GM21717 (cell line): ENCODE measurements at regions not wholly inside any gene's neighbourhood (a gene's known extent, or its start where the extent isn't known, plus 50 kb on each side); places are given as distances from the start of the nearest gene placed in this dataset.
"Not testable (repeated sequence)": the region's sequence is repeated elsewhere in the genome, so short reads cannot be mapped to it uniquely, and the experiment has no call there.

ENCODE experiments used
- ATAC-seq: cut with Tn5 transposase; IDR thresholded peaks from one replicate; pipeline ENCODE4 v1.9.1; 2021; ENCODE audit warnings: mild to moderate bottlenecking, moderate library complexity; ENCODE audit not compliant: unreplicated experiment

GRCh38 chr10:128571745-128572144, 445.5 kb upstream of the MKI67 start:
- ATAC-seq = no peak

GRCh38 chr10:128572696-128573095, 446.5 kb upstream of the MKI67 start:
- no peak for ATAC-seq

DNA sequence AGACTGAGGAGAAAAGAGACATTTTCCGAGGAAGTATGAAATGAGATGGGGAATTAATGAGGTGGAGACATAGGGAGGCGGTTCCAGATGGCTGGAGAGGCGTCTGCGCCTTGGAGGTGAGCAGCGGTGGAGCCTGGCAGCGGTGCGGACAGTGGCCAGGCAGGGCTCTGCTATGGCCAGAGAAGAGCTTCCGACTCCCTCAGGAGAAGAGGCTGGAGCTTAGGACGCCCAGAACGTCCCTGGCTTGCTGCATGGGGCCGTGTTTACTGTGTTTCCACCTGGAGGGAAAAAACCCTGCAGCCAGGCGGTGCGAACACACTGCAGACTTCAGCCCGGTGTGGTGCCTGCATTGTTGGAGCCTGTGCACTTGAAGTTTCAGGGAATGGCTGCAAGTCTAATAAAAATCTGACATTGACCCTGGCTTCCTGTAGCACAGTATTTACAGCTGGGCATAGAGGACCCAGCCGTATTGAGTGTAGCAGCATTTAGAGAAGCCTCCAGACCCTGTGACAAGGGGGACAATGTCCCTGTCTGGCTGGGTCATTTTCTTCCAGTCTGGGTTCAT, 447.1 kb upstream of the MKI67 start:
- no peak for ATAC-seq

DNA sequence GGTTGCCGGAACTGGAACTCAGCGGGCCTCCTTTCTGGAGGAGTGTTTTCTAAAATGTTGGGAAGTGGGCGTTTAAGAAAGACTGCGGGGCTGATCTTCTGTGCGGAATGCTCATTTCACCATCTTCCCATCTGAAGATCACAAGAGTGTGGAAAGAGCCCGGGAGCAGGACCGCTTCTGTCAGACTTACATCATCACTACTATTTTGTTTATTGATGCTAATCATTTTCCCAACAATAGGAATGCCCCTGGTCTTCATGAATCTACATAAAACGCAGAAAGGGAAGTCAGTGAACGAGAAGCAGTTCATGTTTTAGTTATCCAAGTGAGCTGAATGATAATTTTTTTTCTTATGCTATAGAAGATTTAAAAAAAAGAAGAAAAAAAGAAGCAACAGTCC, 447.8 kb upstream of the MKI67 start:
- ATAC-seq = no peak

- ATAC-seq = no peak
Observed at GRCh38 chr10:128574581-128575210, 448.5 kb upstream of the MKI67 start.

DNA sequence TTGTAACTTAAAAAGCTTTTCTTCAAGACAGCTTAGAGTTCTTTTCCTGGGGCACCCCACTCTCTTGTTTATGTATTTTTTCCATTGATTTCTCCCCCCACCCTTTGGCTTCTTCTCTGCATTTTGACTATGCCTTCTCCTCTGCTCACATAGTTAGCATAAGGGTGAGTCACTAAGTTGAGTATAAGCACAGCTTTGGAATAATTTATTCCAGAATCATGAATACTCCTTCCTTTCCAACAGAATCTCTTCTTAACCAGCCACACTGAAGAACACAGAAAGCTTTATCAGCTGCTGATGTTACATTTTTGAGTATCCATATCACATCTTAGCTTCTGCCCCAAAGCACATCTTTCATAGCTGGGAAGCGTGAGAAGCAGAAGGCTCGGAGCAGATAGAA, 449.5 kb upstream of the MKI67 start:
- no peak for ATAC-seq

DNA sequence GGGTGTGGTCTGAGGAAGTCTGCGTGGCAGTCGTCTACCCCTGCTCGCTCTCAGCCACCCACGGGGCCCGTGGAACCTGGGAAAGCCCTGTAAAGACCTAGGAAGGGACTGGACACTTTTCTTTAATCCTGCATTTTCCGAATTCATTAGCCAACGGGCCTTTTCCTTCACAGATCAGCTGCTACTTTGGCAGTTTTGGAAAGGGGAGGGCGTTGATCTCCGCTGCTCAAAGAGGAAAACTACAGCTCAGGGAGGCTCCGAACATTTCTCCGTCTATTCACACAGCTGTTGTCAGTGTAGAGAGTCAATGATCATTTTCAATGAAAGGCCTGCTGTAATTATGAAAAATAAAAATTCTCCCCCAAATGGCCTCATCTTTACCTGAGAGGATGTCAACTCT, 450.1 kb upstream of the MKI67 start:
- ATAC-seq = no peak

GRCh38 chr10:128576943-128577670, 450.9 kb upstream of the MKI67 start:
- no peak for ATAC-seq

DNA sequence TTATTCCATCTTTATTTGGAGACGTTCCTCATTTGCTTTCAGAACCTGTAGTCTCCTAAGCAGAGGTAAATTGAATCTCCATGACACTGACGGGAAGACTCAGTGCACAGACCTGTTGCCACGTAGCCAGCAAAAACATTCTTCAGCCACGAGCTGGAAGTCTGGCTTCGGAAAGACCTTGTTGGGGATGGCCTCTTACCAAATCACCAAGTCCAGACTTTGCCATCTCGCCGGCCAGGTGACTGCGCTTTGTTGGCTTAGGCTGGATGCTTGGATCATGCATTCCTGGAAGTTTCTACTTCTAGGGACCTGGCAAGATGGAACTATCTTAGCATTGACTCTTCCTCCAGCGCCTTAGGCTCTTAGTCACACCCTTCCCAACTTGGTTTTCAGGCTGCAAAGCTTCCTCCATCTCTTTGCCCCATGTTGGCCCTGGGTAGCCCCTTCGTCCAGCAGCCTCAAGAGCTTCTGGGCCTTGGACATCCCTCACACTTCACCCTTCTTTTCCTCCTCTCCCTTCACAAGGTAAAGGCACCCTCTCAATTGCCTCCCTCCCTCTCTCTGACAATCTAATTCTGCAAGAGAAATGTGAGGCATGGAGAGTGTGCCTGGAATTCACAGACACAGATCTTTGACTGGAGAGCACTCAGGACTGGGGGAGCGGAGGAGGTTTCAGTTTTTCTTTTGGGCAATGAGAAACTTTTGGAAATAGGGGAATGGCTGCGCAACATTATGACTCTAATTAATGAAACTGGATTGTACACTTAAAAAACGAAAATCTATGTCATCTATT, 451.9 kb upstream of the MKI67 start:
- ATAC-seq = no peak

DNA sequence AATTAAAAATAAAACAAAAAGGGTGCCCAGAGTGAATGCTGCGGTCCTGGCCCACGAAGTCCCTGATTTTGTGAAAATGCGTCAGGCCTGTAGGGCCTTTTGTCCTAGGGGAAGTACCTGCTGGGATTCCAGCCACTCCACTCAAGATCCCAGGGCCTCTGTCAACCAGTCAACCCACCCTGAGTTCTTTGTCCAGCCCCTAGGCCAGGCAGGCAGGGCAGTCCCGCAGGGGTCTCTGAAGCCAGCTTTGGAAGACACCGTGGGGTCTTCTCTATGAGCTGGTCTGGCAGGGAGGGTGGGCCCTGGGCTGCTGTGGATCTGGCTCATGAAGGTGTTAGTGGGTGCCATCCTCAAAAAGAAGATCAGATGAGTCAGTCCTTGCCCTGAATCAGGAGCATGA, 452.5 kb upstream of the MKI67 start:
- no peak for ATAC-seq

DNA sequence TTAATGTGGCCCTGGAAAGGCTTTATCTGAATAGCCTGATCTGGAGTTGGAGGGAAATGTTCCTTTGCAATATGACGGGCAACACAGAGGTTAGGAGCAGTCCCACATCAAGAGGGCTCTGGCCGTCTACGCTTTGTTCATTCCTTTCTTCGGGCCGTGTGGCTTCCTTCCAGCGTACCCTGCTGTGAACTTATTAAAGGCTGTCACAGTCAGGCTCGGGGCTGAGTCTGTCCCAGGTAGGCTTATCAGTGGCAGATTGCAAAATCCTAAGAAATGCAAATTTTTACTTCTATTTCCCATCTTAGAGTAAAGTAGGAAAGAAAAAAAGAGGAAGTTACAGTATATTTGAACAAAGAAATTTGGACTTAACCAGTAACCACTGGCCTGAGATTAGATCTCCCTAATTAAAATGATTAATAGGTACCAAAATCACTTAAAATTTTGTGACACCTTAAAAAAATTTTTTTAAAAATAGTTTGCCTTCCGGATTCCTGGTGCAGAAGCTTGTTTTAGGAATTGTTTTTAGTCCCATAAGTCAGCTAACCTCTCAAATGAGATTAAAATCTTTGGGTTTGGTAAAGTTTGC, 453.1 kb upstream of the MKI67 start:
- ATAC-seq = no peak

- no peak for ATAC-seq
Observed at GRCh38 chr10:128579901-128580300, 453.7 kb upstream of the MKI67 start.

- not testable (repeated sequence) for ATAC-seq
Observed at GRCh38 chr10:128583125-128583524, 456.9 kb upstream of the MKI67 start.

- ATAC-seq = not testable (repeated sequence)
Observed at GRCh38 chr10:128586599-128586998, 460.4 kb upstream of the MKI67 start.

GRCh38 chr10:128587689-128588088, 461.5 kb upstream of the MKI67 start:
- no peak for ATAC-seq

GRCh38 chr10:128588402-128588801, 462.2 kb upstream of the MKI67 start:
- no peak for ATAC-seq

- ATAC-seq = no peak
Observed at GRCh38 chr10:128594688-128595087, 468.5 kb upstream of the MKI67 start.

GRCh38 chr10:128596906-128597305, 470.7 kb upstream of the MKI67 start:
- no peak for ATAC-seq

DNA sequence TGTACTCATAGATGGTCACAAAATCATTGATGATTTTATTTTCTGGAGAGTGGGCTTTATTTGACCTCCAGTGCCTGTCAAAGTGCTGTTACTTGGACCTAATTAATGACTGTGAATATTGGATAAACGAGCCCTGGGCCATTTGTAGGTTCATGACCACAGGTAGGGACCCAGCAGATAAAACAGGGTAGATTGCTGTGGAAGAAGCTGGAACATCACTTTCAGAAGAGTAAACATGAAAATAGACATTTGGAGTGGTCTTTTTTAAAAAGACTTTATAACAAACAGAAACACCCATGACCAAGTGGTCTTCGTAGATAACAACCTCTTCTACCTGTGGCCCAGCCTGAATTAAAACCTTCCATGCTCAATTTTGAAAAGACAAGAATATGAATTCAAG, 472.8 kb upstream of the MKI67 start:
- ATAC-seq = no peak

DNA sequence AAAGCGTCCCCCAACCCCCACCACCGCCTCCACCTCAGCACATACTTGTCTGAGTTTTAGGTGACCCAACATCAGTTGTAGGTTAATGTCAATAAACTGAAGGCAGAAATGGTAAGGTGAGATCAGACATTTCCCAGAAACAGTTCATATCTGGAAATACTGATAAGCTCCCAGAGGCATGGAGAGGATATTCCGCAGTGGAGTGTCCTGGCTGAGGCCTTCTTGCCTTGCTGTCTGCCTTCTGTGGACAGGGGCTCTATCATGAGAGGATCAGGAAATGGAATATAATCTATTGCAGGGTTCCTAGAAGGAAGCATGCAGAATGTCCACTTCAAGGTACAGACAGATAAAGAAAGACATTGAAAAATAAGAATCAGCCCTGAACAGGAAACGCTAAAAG, 473.3 kb upstream of the MKI67 start:
- ATAC-seq = no peak

DNA sequence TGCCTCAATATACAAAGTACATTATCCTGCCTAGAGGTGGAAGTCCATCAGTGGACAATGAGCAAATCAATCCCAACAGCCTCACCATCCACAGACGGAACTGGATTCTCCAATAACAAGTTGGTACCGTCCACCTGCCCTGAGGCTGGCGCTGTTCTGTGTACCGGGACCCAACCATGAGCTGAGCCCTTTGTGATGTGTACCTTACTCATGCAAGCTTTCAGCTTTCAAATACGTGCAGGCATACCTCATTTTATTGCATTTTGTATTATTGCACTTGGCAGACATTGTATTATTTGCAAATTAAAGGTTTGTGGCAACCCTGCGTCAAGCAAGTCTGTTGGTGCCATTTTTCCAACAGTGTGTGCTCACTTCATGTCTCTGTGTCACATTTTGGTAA, 476.0 kb upstream of the MKI67 start:
- no peak for ATAC-seq
